Uterus (tissue), 3 donors: ENCODE measurements at regions not wholly inside any gene's neighbourhood (a gene's known extent, or its start where the extent isn't known, plus 50 kb on each side); places are given as distances from the start of the nearest gene placed in this dataset.

Source experiments
- DNase-seq, 2 donors: peaks; one replicate each; pipeline ENCODE4 v3.0.0-alpha.2; 2019 to 2020
- H3K27ac ChIP-seq, 2 donors: fragments of 200-600 bp; sonication (generic); 1 replicate in 1 of 2; 2 replicates in 1 of 2; pipeline ENCODE4 v1.5.1; 2016 to 2018
- H3K27me3 ChIP-seq, 2 donors: fragments of 200-600 bp; sonication (generic); one replicate each; pipeline ENCODE4 v1.5.1; 2018 to 2019; ENCODE audit warnings: control low read depth in 1 of 2
- H3K36me3 ChIP-seq, 2 donors: fragments of 200-600 bp; sonication (generic); one replicate each; pipeline ENCODE4 v1.5.1; 2019; ENCODE audit warnings: control low read depth in 1 of 2
- H3K4me1 ChIP-seq, 2 donors: fragments of 200-600 bp; sonication (generic); one replicate each; pipeline ENCODE4 v1.5.1; 2018 to 2019; ENCODE audit warnings: control low read depth in 1 of 2
- H3K4me3 ChIP-seq, 2 donors: fragments of 200-600 bp; sonication (generic); 1 replicate in 1 of 2; 2 replicates in 1 of 2; pipeline ENCODE4 v1.5.1; 2018 to 2019; ENCODE audit warnings: mild to moderate bottlenecking in 1 of 2
- H3K9me3 ChIP-seq, 2 donors: fragments of 200-600 bp; sonication (generic); one replicate each; pipeline ENCODE4 v1.5.1; 2019; ENCODE audit warnings: control low read depth in 1 of 2
- CTCF ChIP-seq, 4 experiments: fragments of 200-600 bp in 2 of 4; fragments of 450-650 bp in 2 of 4; sonication (generic) in 2 of 4; IDR thresholded peaks; one replicate each; pipeline ENCODE4 v1.5.1; 2016 to 2019; ENCODE audit warnings: antibody characterized with exemption in 4 of 4, mild to moderate bottlenecking in 2 of 4, moderate library complexity in 1 of 4
- POLR2A ChIP-seq, 2 donors: fragments of 450-650 bp; IDR thresholded peaks; one replicate each; pipeline ENCODE4 v1.6.1; 2016; ENCODE audit warnings: antibody characterized with exemption in 2 of 2, mild to moderate bottlenecking in 1 of 2, moderate library complexity in 1 of 2
- intact Hi-C: fragments of 100-400 bp; cut with DNase I; formaldehyde crosslinking; loops from one replicate; pipeline ENCODE4 v1.15.1; 2023; ENCODE audit warnings: low total_unique reads
- donor health status: DM: yes; HTN: yes; CAD: no.

DNA sequence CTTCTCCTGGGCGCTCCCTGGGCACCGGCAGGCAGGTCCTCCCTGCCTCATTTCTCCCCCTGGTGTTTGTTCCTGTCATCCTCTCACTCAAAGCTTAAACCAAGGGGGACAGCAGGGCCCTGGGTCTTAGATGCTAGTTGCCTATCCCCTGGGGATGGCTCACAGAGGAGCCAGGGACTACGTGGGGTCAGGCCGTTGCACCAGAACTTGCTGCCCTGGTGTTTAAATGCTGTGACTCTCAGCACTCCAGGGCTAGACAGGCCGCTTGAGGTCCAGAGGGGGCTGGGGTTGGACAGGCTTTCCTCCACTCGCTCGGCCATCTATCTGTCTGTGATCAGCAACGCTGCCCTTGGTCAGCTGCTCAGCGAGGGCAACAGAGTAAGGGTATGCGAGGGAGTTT is 340.3 kb downstream of the CXCL12 start:
- Histone ChIP-seq H3K9me3 (no peaks in the 10 kb centered on the region), H3K27me3 (no peaks in the 10 kb centered on the region), H3K36me3 (no peaks in the 10 kb centered on the region), H3K27ac (peak overlapping the region in 1 of 2 donors; percentile 21), H3K4me3 (no peak overlapping the region), H3K4me1 (no peaks in the 10 kb centered on the region)
- DNase-seq, result no peak
- TF ChIP-seq CTCF (IDR thresholded peaks at IDR 0.05) (no peak), POLR2A (IDR thresholded peaks at IDR 0.05) (no peak)
- intact Hi-C loops, result no loop called here

DNA sequence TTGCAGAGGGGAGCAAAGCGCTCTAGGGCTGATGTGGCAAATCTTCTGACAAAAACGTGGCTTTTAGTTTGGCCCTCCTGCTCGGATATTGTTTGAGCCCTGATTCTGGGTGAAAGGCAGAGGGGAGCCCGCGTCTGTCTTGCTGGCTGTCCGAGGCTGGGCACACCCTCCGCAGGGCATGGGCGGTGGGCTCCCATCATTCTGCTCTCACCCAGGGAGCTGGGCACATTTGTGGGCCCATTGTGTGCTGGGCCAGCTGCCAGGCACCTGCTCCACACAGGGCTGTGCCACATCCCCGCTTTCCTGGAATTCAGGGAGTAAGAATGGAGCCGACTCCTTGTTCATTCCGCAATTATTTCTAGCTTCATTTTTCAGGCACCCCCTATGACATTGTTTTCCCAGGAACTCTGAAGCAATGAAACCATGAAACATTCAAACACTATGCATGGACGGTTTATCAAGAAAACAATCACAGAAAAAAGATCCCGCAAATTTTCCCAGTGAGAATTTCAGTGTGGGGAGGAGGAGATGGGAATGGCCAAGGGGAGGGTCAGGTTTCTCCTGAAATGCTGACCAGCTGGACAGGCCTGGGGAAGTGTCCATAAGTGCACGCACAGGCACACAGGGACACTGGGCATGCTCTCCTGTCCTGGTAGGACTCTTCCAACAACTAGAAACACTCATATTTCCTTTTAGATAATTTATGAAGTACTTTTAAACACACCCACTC is 341.1 kb downstream of the CXCL12 start:
- intact Hi-C loops, result no loop called here
- no peaks in the 10 kb centered on the region for H3K27me3 ChIP-seq
- no peak overlapping the region for H3K27ac ChIP-seq
- H3K36me3 ChIP-seq, result no peaks in the 10 kb centered on the region
- no peak overlapping the region for H3K4me3 ChIP-seq
- H3K4me1 ChIP-seq, result no peaks in the 10 kb centered on the region
- H3K9me3 ChIP-seq, result no peaks in the 10 kb centered on the region
- DNase-seq, result no peak
- no peak for TF ChIP-seq POLR2A (IDR thresholded peaks at IDR 0.05)

GRCh38 chr10:44042926-44043602 is 341.8 kb downstream of the CXCL12 start:
- no peaks in the 10 kb centered on the region for H3K36me3 ChIP-seq
- intact Hi-C loops, result no loop called here
- H3K4me3 ChIP-seq, result no peak overlapping the region
- H3K27me3 ChIP-seq, result no peaks in the 10 kb centered on the region
- no peaks in the 10 kb centered on the region for H3K9me3 ChIP-seq
- TF ChIP-seq CTCF (IDR thresholded peaks at IDR 0.05) (no peak), POLR2A (IDR thresholded peaks at IDR 0.05) (no peak)
- no peak for DNase-seq
- H3K4me1 ChIP-seq, result no peaks in the 10 kb centered on the region
- H3K27ac ChIP-seq, result no peak overlapping the region

- no peaks in the 10 kb centered on the region for H3K27me3 ChIP-seq
- intact Hi-C loops, result no loop called here
- DNase-seq, result no peak
- no peak overlapping the region for H3K27ac ChIP-seq
- no peaks in the 10 kb centered on the region for H3K36me3 ChIP-seq
- TF ChIP-seq CTCF (IDR thresholded peaks at IDR 0.05) (no peak), POLR2A (IDR thresholded peaks at IDR 0.05) (no peak)
- H3K9me3 ChIP-seq, result no peaks in the 10 kb centered on the region
- no peak overlapping the region for H3K4me3 ChIP-seq
- no peaks in the 10 kb centered on the region for H3K4me1 ChIP-seq
Observed at GRCh38 chr10:44042075-44042770, 342.7 kb downstream of the CXCL12 start.

DNA sequence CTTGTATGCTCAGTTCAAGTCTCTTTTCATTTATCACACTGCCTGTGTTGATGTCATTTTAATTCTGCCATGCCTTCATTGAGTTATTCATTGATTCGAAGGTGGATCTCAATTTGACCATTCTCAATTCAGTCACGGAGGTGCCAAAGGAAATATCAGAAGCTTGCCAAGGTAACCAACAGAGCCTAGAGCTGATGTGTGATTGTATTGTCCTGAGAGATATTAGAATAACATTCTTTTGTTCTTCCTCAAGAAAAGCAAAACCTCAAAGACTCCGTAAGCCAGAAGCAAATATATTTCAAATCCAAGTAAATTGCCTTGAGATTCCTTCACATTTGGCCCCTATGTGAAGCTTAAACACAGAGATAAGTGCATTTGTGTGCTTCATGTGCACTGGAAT is 345.3 kb downstream of the CXCL12 start:
- DNase-seq, result no peak
- no peaks in the 10 kb centered on the region for H3K9me3 ChIP-seq
- H3K27me3 ChIP-seq, result no peaks in the 10 kb centered on the region
- no peaks in the 10 kb centered on the region for H3K4me1 ChIP-seq
- TF ChIP-seq POLR2A (IDR thresholded peaks at IDR 0.05) (no peak), CTCF (IDR thresholded peaks at IDR 0.05) (no peak)
- no peaks in the 10 kb centered on the region for H3K36me3 ChIP-seq
- intact Hi-C loops, result no loop called here
- H3K27ac ChIP-seq, result no peak overlapping the region
- no peak overlapping the region for H3K4me3 ChIP-seq
